Dendritic cell treated with granulocyte-macrophage colony-stimulating factor and Interleukin-4, amounts not matched to agents 40 ng/mL and 50 ng/mL, for 4 days (primary cell): ENCODE measurements at regions not wholly inside any gene's neighbourhood (a gene's known extent, or its start where the extent isn't known, plus 50 kb on each side); places are given as distances from the start of the nearest gene placed in this dataset.

ENCODE experiments used
- H3K27ac Mint-ChIP-seq: one replicate; pipeline ENCODE4 v1.8.0; 2022; ENCODE audit warnings: mild to moderate bottlenecking, mixed read lengths
- H3K27me3 Mint-ChIP-seq: one replicate; pipeline ENCODE4 v1.8.0; 2022; ENCODE audit warnings: mild to moderate bottlenecking, mixed read lengths
- H3K36me3 Mint-ChIP-seq: one replicate; pipeline ENCODE4 v1.8.0; 2022; ENCODE audit warnings: low read depth, mixed read lengths
- H3K4me1 Mint-ChIP-seq: one replicate; pipeline ENCODE4 v1.8.0; 2022; ENCODE audit warnings: low read depth, mixed read lengths
- H3K4me3 Mint-ChIP-seq: one replicate; pipeline ENCODE4 v1.8.0; 2022; ENCODE audit warnings: mild to moderate bottlenecking, moderate library complexity, mixed read lengths
- H3K9me3 Mint-ChIP-seq: one replicate; pipeline ENCODE4 v1.8.0; 2022; ENCODE audit warnings: mixed read lengths
- intact Hi-C: fragments of 100-400 bp; cut with micrococcal nuclease; formaldehyde crosslinking; loops from one replicate; pipeline ENCODE4 v1.15.0; 2022

- Mint-ChIP-seq H3K27ac (no peak overlapping the region), H3K27me3 (no peaks in the 10 kb centered on the region), H3K9me3 (peaks cover 9% of the 10 kb centered on the region), H3K36me3 (no peaks in the 10 kb centered on the region), H3K4me3 (no peak overlapping the region), H3K4me1 (no peaks in the 10 kb centered on the region)
- intact Hi-C loops: no loop called here
These were observed 126.5 kb upstream of the ZNF438 start for GRCh38 chr10:31158011-31158658.

- Mint-ChIP-seq H3K36me3 (peaks cover 6% of the 10 kb centered on the region), H3K9me3 (peaks cover 23% of the 10 kb centered on the region), H3K4me1 (peaks cover 11% of the 10 kb centered on the region), H3K27ac (no peak overlapping the region), H3K27me3 (no peaks in the 10 kb centered on the region), H3K4me3 (no peak overlapping the region)
- intact Hi-C loops: no loop called here
These were observed 134.9 kb upstream of the ZNF438 start for GRCh38 chr10:31166606-31167005.

- Mint-ChIP-seq H3K36me3 (peaks cover 6% of the 10 kb centered on the region), H3K27me3 (no peaks in the 10 kb centered on the region), H3K9me3 (peaks cover 40% of the 10 kb centered on the region), H3K4me1 (peaks cover 11% of the 10 kb centered on the region), H3K4me3 (no peak overlapping the region), H3K27ac (no peak overlapping the region)
- intact Hi-C loops: no loop called here
These were observed 139.0 kb upstream of the ZNF438 start for GRCh38 chr10:31170636-31171035.

GRCh38 chr10:31171402-31172083 lies 139.9 kb upstream of the ZNF438 start:
- Mint-ChIP-seq H3K4me1 (peaks cover 11% of the 10 kb centered on the region), H3K9me3 (peaks cover 40% of the 10 kb centered on the region), H3K36me3 (peaks cover 6% of the 10 kb centered on the region), H3K27ac (no peak overlapping the region), H3K27me3 (no peaks in the 10 kb centered on the region), H3K4me3 (no peak overlapping the region)
- intact Hi-C loops: no loop called here

- Mint-ChIP-seq H3K9me3 (peaks cover 40% of the 10 kb centered on the region), H3K4me3 (no peak overlapping the region)
- intact Hi-C loops: no loop called here
These were observed 141.3 kb upstream of the ZNF438 start for GRCh38 chr10:31172925-31173324.

GRCh38 chr10:31173752-31174151 lies 142.1 kb upstream of the ZNF438 start:
- intact Hi-C loops: no loop called here
- Mint-ChIP-seq H3K4me3 (no peak overlapping the region), H3K27ac (no peak overlapping the region), H3K36me3 (peaks cover 6% of the 10 kb centered on the region), H3K4me1 (peaks cover 11% of the 10 kb centered on the region), H3K9me3 (peaks cover 40% of the 10 kb centered on the region), H3K27me3 (no peaks in the 10 kb centered on the region)

More at GRCh38 chr10:31172925-31173324, 141.3 kb upstream of the ZNF438 start:
- H3K27me3 Mint-ChIP-seq: no peaks in the 10 kb centered on the region
- peaks cover 6% of the 10 kb centered on the region for H3K36me3 Mint-ChIP-seq
- no peak overlapping the region for H3K27ac Mint-ChIP-seq
- H3K4me1 Mint-ChIP-seq: peaks cover 11% of the 10 kb centered on the region

GRCh38 chr10:31179091-31179680 lies 139.8 kb upstream of the ZEB1 start:
- no peaks in the 10 kb centered on the region for H3K27me3 Mint-ChIP-seq
- intact Hi-C loops: no loop called here
- H3K9me3 Mint-ChIP-seq: peaks cover 14% of the 10 kb centered on the region
- H3K4me1 Mint-ChIP-seq: no peaks in the 10 kb centered on the region
- no peaks in the 10 kb centered on the region for H3K36me3 Mint-ChIP-seq
- H3K27ac Mint-ChIP-seq: no peak overlapping the region
- H3K4me3 Mint-ChIP-seq: no peak overlapping the region

GRCh38 chr10:31186225-31187000 lies 132.6 kb upstream of the ZEB1 start:
- intact Hi-C loops: no loop called here
- H3K4me1 Mint-ChIP-seq: no peaks in the 10 kb centered on the region

GRCh38 chr10:31187182-31187581 lies 131.8 kb upstream of the ZEB1 start:
- intact Hi-C loops: no loop called here
- Mint-ChIP-seq H3K4me3 (no peak overlapping the region), H3K9me3 (no peaks in the 10 kb centered on the region), H3K36me3 (no peaks in the 10 kb centered on the region), H3K4me1 (no peaks in the 10 kb centered on the region), H3K27me3 (no peaks in the 10 kb centered on the region), H3K27ac (no peak overlapping the region)

More at GRCh38 chr10:31186225-31187000, 132.6 kb upstream of the ZEB1 start:
- Mint-ChIP-seq H3K36me3 (no peaks in the 10 kb centered on the region), H3K9me3 (no peaks in the 10 kb centered on the region), H3K4me3 (no peak overlapping the region), H3K27ac (no peak overlapping the region), H3K27me3 (no peaks in the 10 kb centered on the region)

GRCh38 chr10:31187607-31188210 lies 131.3 kb upstream of the ZEB1 start:
- Mint-ChIP-seq H3K27ac (no peak overlapping the region), H3K9me3 (no peaks in the 10 kb centered on the region), H3K4me3 (no peak overlapping the region), H3K36me3 (no peaks in the 10 kb centered on the region), H3K27me3 (no peaks in the 10 kb centered on the region), H3K4me1 (no peaks in the 10 kb centered on the region)
- intact Hi-C loops: no loop called here

- H3K9me3 Mint-ChIP-seq: no peaks in the 10 kb centered on the region
- H3K27me3 Mint-ChIP-seq: no peaks in the 10 kb centered on the region
- intact Hi-C loops: no loop called here
- H3K4me1 Mint-ChIP-seq: no peaks in the 10 kb centered on the region
- H3K4me3 Mint-ChIP-seq: no peak overlapping the region
- H3K27ac Mint-ChIP-seq: no peak overlapping the region
- no peaks in the 10 kb centered on the region for H3K36me3 Mint-ChIP-seq
These were observed 130.1 kb upstream of the ZEB1 start for GRCh38 chr10:31188792-31189406.

- Mint-ChIP-seq H3K27ac (no peak overlapping the region), H3K27me3 (no peaks in the 10 kb centered on the region), H3K9me3 (no peaks in the 10 kb centered on the region), H3K36me3 (no peaks in the 10 kb centered on the region), H3K4me1 (no peaks in the 10 kb centered on the region), H3K4me3 (no peak overlapping the region)
- intact Hi-C loops: no loop called here
These were observed 128.5 kb upstream of the ZEB1 start for GRCh38 chr10:31190488-31190887.

GRCh38 chr10:31192475-31192874 lies 126.5 kb upstream of the ZEB1 start:
- Mint-ChIP-seq H3K36me3 (no peaks in the 10 kb centered on the region), H3K27me3 (no peaks in the 10 kb centered on the region), H3K4me1 (no peaks in the 10 kb centered on the region), H3K27ac (no peak overlapping the region), H3K4me3 (no peak overlapping the region), H3K9me3 (no peaks in the 10 kb centered on the region)
- intact Hi-C loops: no loop called here
